ENCODE measurements at regions not wholly inside any gene's neighbourhood (a gene's known extent, or its start where the extent isn't known, plus 50 kb on each side); places are given as distances from the start of the nearest gene placed in this dataset.
"Not testable (repeated sequence)": the region's sequence is repeated elsewhere in the genome, so short reads cannot be mapped to it uniquely, and the experiment has no call there.

GRCh38 chr7:3117488-3118231, 74.0 kb upstream of the CARD11 start:
- peaks cover 4 to 35% (median 33%) of the 10 kb centered on the region in 4 experiments for H3K4me1 ChIP-seq (ENCODE audit: control extremely low read depth in 1 of 4, control insufficient read depth in 4 of 4, insufficient read depth in 4 of 4, low read length in 3 of 4)
- DNase-seq: peak; percentile 21 to 67 (median 67)
- no peak overlapping the region for H3K27ac ChIP-seq (ENCODE audit: insufficient read depth in 1 of 2, low read depth in 1 of 2, low read length in 2 of 2, poor library complexity in 1 of 2, severe bottlenecking in 2 of 2)
- POLR2A ChIA-PET: no interaction called here
- CTCF ChIA-PET: interaction anchor here (3.0 to 3.7 kb wide), 2 partner anchors 16 to 27 kb away, joined by 12 to 24 read pairs; no protein-coding TSS in a partner anchor
- 38% methylated on average over 5 of the region's 8 CpGs for WGBS (ENCODE audit: insufficient coverage)
- H3K4me3 ChIP-seq (ENCODE audit: control insufficient read depth in 1 of 7, extremely low read depth in 1 of 7, insufficient read depth in 4 of 7, low read depth in 2 of 7, low read length in 6 of 7): no peak overlapping the region
- H3K36me3 ChIP-seq (ENCODE audit: control insufficient read depth in 4 of 4, insufficient read depth in 4 of 4, low read length in 3 of 4): no peaks in the 10 kb centered on the region
- H3K27me3 ChIP-seq (replicated peaks in 2 of 5; ENCODE audit: control insufficient read depth in 4 of 5, insufficient read depth in 5 of 5, low read length in 4 of 5): no peaks in the 10 kb centered on the region
- H3K9me3 ChIP-seq (ENCODE audit: control extremely low read depth in 1 of 5, control insufficient read depth in 4 of 5, insufficient read depth in 2 of 5, low read depth in 1 of 5, low read length in 4 of 5): peaks cover 0 to 19% (median 7%) of the 10 kb centered on the region in 5 experiments

GRCh38 chr7:3119352-3119927, 75.8 kb upstream of the CARD11 start:
- Histone ChIP-seq H3K4me1 (ENCODE audit: control extremely low read depth in 1 of 4, control insufficient read depth in 4 of 4, insufficient read depth in 4 of 4, low read length in 3 of 4) (peaks cover 4 to 32% (median 25%) of the 10 kb centered on the region in 4 experiments), H3K9me3 (ENCODE audit: control extremely low read depth in 1 of 5, control insufficient read depth in 4 of 5, insufficient read depth in 2 of 5, low read depth in 1 of 5, low read length in 4 of 5) (peaks cover 0 to 13% (median 3%) of the 10 kb centered on the region in 5 experiments)
- WGBS (ENCODE audit: insufficient coverage): 96% methylated on average over 5 of the region's 9 CpGs
- H3K27ac ChIP-seq (ENCODE audit: insufficient read depth in 1 of 2, low read depth in 1 of 2, low read length in 2 of 2, poor library complexity in 1 of 2, severe bottlenecking in 2 of 2); POLR2A ChIA-PET; H3K27me3 ChIP-seq (replicated peaks in 2 of 5; ENCODE audit: control insufficient read depth in 4 of 5, insufficient read depth in 5 of 5, low read length in 4 of 5); H3K4me3 ChIP-seq (ENCODE audit: control insufficient read depth in 1 of 7, extremely low read depth in 1 of 7, insufficient read depth in 4 of 7, low read depth in 2 of 7, low read length in 6 of 7); H3K36me3 ChIP-seq (ENCODE audit: control insufficient read depth in 4 of 4, insufficient read depth in 4 of 4, low read length in 3 of 4); DNase-seq: not testable (repeated sequence)
- CTCF ChIA-PET: interaction anchor here (1.1 to 3.7 kb wide), 4 partner anchors 9 to 29 kb away, joined by 3 to 24 read pairs (median 11); no protein-coding TSS in a partner anchor

- 96% methylated on average over 3 of the region's 3 CpGs for whole genome bisulfite sequencing (ENCODE audit: insufficient coverage)
- no peaks in the 10 kb centered on the region for H3K27me3 ChIP-seq (replicated peaks in 2 of 5; ENCODE audit: control insufficient read depth in 4 of 5, insufficient read depth in 5 of 5, low read length in 4 of 5)
Measured at GRCh38 chr7:3119963-3120362, 76.3 kb upstream of the CARD11 start.

GRCh38 chr7:3120513-3120912, 76.8 kb upstream of the CARD11 start:
- CTCF ChIA-PET: interaction anchor here (2.1 to 3.7 kb wide), 3 partner anchors 8 to 30 kb away, joined by 10 to 24 read pairs (median 12); no protein-coding TSS in a partner anchor

More at GRCh38 chr7:3119963-3120362, 76.3 kb upstream of the CARD11 start:
- Histone ChIP-seq H3K27ac (ENCODE audit: insufficient read depth in 1 of 2, low read depth in 1 of 2, low read length in 2 of 2, poor library complexity in 1 of 2, severe bottlenecking in 2 of 2) (no peak overlapping the region), H3K9me3 (ENCODE audit: control extremely low read depth in 1 of 5, control insufficient read depth in 4 of 5, insufficient read depth in 2 of 5, low read depth in 1 of 5, low read length in 4 of 5) (peaks cover 0 to 11% (median 3%) of the 10 kb centered on the region in 5 experiments), H3K4me3 (ENCODE audit: control insufficient read depth in 1 of 7, extremely low read depth in 1 of 7, insufficient read depth in 4 of 7, low read depth in 2 of 7, low read length in 6 of 7) (no peak overlapping the region), H3K36me3 (ENCODE audit: control insufficient read depth in 4 of 4, insufficient read depth in 4 of 4, low read length in 3 of 4) (no peaks in the 10 kb centered on the region), H3K4me1 (ENCODE audit: control extremely low read depth in 1 of 4, control insufficient read depth in 4 of 4, insufficient read depth in 4 of 4, low read length in 3 of 4) (peaks cover 3 to 32% (median 25%) of the 10 kb centered on the region in 4 experiments)
- DNase-seq: no peak
- POLR2A ChIA-PET: no interaction called here
- CTCF ChIA-PET: interaction anchor here (2.1 to 3.7 kb wide), 3 partner anchors 9 to 29 kb away, joined by 10 to 24 read pairs (median 12); no protein-coding TSS in a partner anchor

GRCh38 chr7:3128857-3129490, 85.3 kb upstream of the CARD11 start:
- Histone ChIP-seq H3K27me3 (replicated peaks in 2 of 5; ENCODE audit: control insufficient read depth in 4 of 5, insufficient read depth in 5 of 5, low read length in 4 of 5) (no peaks in the 10 kb centered on the region), H3K4me3 (ENCODE audit: control insufficient read depth in 1 of 7, extremely low read depth in 1 of 7, insufficient read depth in 4 of 7, low read depth in 2 of 7, low read length in 6 of 7) (no peak overlapping the region), H3K4me1 (ENCODE audit: control extremely low read depth in 1 of 4, control insufficient read depth in 4 of 4, insufficient read depth in 4 of 4, low read length in 3 of 4) (peaks cover 2 to 13% (median 3%) of the 10 kb centered on the region in 4 experiments), H3K27ac (ENCODE audit: insufficient read depth in 1 of 2, low read depth in 1 of 2, low read length in 2 of 2, poor library complexity in 1 of 2, severe bottlenecking in 2 of 2) (no peak overlapping the region), H3K9me3 (ENCODE audit: control extremely low read depth in 1 of 5, control insufficient read depth in 4 of 5, insufficient read depth in 2 of 5, low read depth in 1 of 5, low read length in 4 of 5) (peaks cover 0 to 6% (median 2%) of the 10 kb centered on the region in 5 experiments), H3K36me3 (ENCODE audit: control insufficient read depth in 4 of 4, insufficient read depth in 4 of 4, low read length in 3 of 4) (no peaks in the 10 kb centered on the region)
- DNase-seq: peak in 2 of 3 donors; percentile 73 to 87
- POLR2A ChIA-PET: no interaction called here
- WGBS (ENCODE audit: insufficient coverage): 65% methylated on average over 10 of the region's 11 CpGs
- CTCF ChIA-PET: interaction anchor here (0.5 to 1.9 kb wide), 4 partner anchors 9 to 40 kb away, joined by 3 to 10 read pairs (median 3); no protein-coding TSS in a partner anchor

More at GRCh38 chr7:3120513-3120912, 76.8 kb upstream of the CARD11 start:
- Histone ChIP-seq H3K36me3 (ENCODE audit: control insufficient read depth in 4 of 4, insufficient read depth in 4 of 4, low read length in 3 of 4) (no peaks in the 10 kb centered on the region), H3K27me3 (replicated peaks in 2 of 5; ENCODE audit: control insufficient read depth in 4 of 5, insufficient read depth in 5 of 5, low read length in 4 of 5) (no peaks in the 10 kb centered on the region), H3K27ac (ENCODE audit: insufficient read depth in 1 of 2, low read depth in 1 of 2, low read length in 2 of 2, poor library complexity in 1 of 2, severe bottlenecking in 2 of 2) (no peak overlapping the region), H3K4me3 (ENCODE audit: control insufficient read depth in 1 of 7, extremely low read depth in 1 of 7, insufficient read depth in 4 of 7, low read depth in 2 of 7, low read length in 6 of 7) (no peak overlapping the region), H3K9me3 (ENCODE audit: control extremely low read depth in 1 of 5, control insufficient read depth in 4 of 5, insufficient read depth in 2 of 5, low read depth in 1 of 5, low read length in 4 of 5) (peaks cover 0 to 11% (median 3%) of the 10 kb centered on the region in 5 experiments), H3K4me1 (ENCODE audit: control extremely low read depth in 1 of 4, control insufficient read depth in 4 of 4, insufficient read depth in 4 of 4, low read length in 3 of 4) (peaks cover 3 to 31% (median 24%) of the 10 kb centered on the region in 4 experiments)
- WGBS (ENCODE audit: insufficient coverage): no CpG with 5 or more reads among the region's 3 CpGs
- no peak for DNase-seq
- POLR2A ChIA-PET: no interaction called here

GRCh38 chr7:3133811-3134385, 90.2 kb upstream of the CARD11 start:
- peak; percentile 85 to 96 (median 95) for DNase-seq
- Histone ChIP-seq H3K27me3 (replicated peaks in 2 of 5; ENCODE audit: control insufficient read depth in 4 of 5, insufficient read depth in 5 of 5, low read length in 4 of 5) (no peaks in the 10 kb centered on the region), H3K36me3 (ENCODE audit: control insufficient read depth in 4 of 4, insufficient read depth in 4 of 4, low read length in 3 of 4) (no peaks in the 10 kb centered on the region), H3K4me1 (ENCODE audit: control extremely low read depth in 1 of 4, control insufficient read depth in 4 of 4, insufficient read depth in 4 of 4, low read length in 3 of 4) (peaks cover 7 to 26% (median 12%) of the 10 kb centered on the region in 4 experiments), H3K4me3 (ENCODE audit: control insufficient read depth in 1 of 7, extremely low read depth in 1 of 7, insufficient read depth in 4 of 7, low read depth in 2 of 7, low read length in 6 of 7) (no peak overlapping the region), H3K9me3 (ENCODE audit: control extremely low read depth in 1 of 5, control insufficient read depth in 4 of 5, insufficient read depth in 2 of 5, low read depth in 1 of 5, low read length in 4 of 5) (peaks cover 0 to 6% (median 2%) of the 10 kb centered on the region in 5 experiments), H3K27ac (ENCODE audit: insufficient read depth in 1 of 2, low read depth in 1 of 2, low read length in 2 of 2, poor library complexity in 1 of 2, severe bottlenecking in 2 of 2) (no peak overlapping the region)
- WGBS (ENCODE audit: insufficient coverage): 0% methylated on average over 3 of the region's 8 CpGs
- ChIA-PET POLR2A (interaction anchor here (1.0 to 1.4 kb wide), 2 partner anchors 13 to 16 kb away, joined by 5 to 6 read pairs; no protein-coding TSS in a partner anchor), CTCF (interaction anchor here (1.2 to 5.6 kb wide), 7 partner anchors 12 to 266 kb away, joined by 3 to 27 read pairs (median 5); no protein-coding TSS in a partner anchor)
